B cell (primary cell): ENCODE measurements at regions not wholly inside any gene's neighbourhood (a gene's known extent, or its start where the extent isn't known, plus 50 kb on each side); places are given as distances from the start of the nearest gene placed in this dataset.

Source experiments
- ATAC-seq: fragments of 200-7000 bp; cut with Tn5 transposase; one replicate; pipeline ENCODE4 v1.10.0; 2021; ENCODE audit warnings: low read depth, mild to moderate bottlenecking, moderate number of reproducible peaks, moderate library complexity
- CTCF ChIA-PET: fragments of 350-600 bp; sonication (Branson Sonifier 250); formaldehyde crosslinking; loops from one replicate; lab custom pipeline; 2021; ENCODE audit warnings: antibody characterized with exemption, inconsistent platforms; lab: Charles Lee
- POLR2A ChIA-PET: fragments of 350-600 bp; sonication (Branson Sonifier 250); formaldehyde crosslinking; loops from one replicate; lab custom pipeline; 2021; ENCODE audit warnings: antibody characterized with exemption; lab: Charles Lee
- DNase-seq: peaks from one replicate; pipeline ENCODE4 v3.0.0; 2013
- H2AFZ ChIP-seq: 2 replicates; pipeline ENCODE4 v1.6.1; 2012; ENCODE audit warnings: mild to moderate bottlenecking, low read depth, low read length; ENCODE audit not compliant: insufficient read depth, poor library complexity, severe bottlenecking
- H3K27ac ChIP-seq, 2 donors: 1 replicate in 1 of 2; 2 replicates in 1 of 2; pipeline ENCODE4 v1.5.1; 2012 to 2013; ENCODE audit warnings: low read length in 2 of 2, mild to moderate bottlenecking in 2 of 2, moderate library complexity in 1 of 2
- H3K27me3 ChIP-seq, 4 experiments: fragments of 200-600 bp in 1 of 4; sonication (generic) in 1 of 4; replicated peaks in 1 of 4; 1 replicate in 2 of 4; 2 replicates in 2 of 4; pipeline versions ENCODE4 v1.6.1 to v1.7.0; 2013 to 2016; ENCODE audit warnings: low read length in 3 of 4, mild to moderate bottlenecking in 2 of 4, mixed read lengths in 1 of 4, moderate library complexity in 1 of 4; ENCODE audit not compliant: insufficient read depth in 4 of 4, control insufficient read depth in 3 of 4; ENCODE audit errors: control extremely low read depth in 1 of 4
- H3K36me3 ChIP-seq, 2 experiments: replicated peaks in 1 of 2; 1 replicate in 1 of 2; 2 replicates in 1 of 2; pipeline versions ENCODE4 v1.6.1 to v1.7.1; 2013; ENCODE audit warnings: low read length in 1 of 2; ENCODE audit not compliant: insufficient read depth in 2 of 2, control insufficient read depth in 1 of 2; ENCODE audit errors: control extremely low read depth in 1 of 2, extremely low read depth in 1 of 2
- H3K4me1 ChIP-seq, 2 donors: fragments of 200-600 bp in 1 of 2; sonication (generic) in 1 of 2; 1 replicate in 1 of 2; 2 replicates in 1 of 2; pipeline versions ENCODE4 v1.5.1 to v1.6.1; 2013 to 2017; ENCODE audit warnings: low read length in 2 of 2; ENCODE audit not compliant: control insufficient read depth in 2 of 2, insufficient read depth in 2 of 2
- H3K4me2 ChIP-seq: replicated peaks from 2 replicates; pipeline ENCODE3; 2012; ENCODE audit warnings: mild to moderate bottlenecking, low read depth, low read length; ENCODE audit not compliant: poor library complexity, severe bottlenecking
- H3K4me3 ChIP-seq, 5 experiments: fragments of 200-600 bp in 1 of 5; sonication (generic) in 1 of 5; 1 replicate in 3 of 5; 2 replicates in 2 of 5; pipeline versions ENCODE4 v1.5.1 to v1.7.0; 2011 to 2016; ENCODE audit warnings: low read length in 4 of 5, mild to moderate bottlenecking in 4 of 5, low read depth in 2 of 5, control low read depth in 1 of 5, moderate library complexity in 1 of 5; ENCODE audit not compliant: insufficient read depth in 1 of 5; ENCODE audit errors: control extremely low read depth in 1 of 5, extremely low read depth in 1 of 5
- H3K79me2 ChIP-seq: fragments of 200-600 bp; sonication (generic); one replicate; pipeline ENCODE4 v1.6.0; 2016; ENCODE audit warnings: low read length; ENCODE audit not compliant: control insufficient read depth, insufficient read depth
- H3K9ac ChIP-seq: fragments of 200-600 bp; sonication (generic); 2 replicates; pipeline ENCODE4 v1.6.1; 2017; ENCODE audit warnings: mild to moderate bottlenecking, low read length, moderate library complexity
- H3K9me3 ChIP-seq, 3 donors: one replicate each; pipeline versions ENCODE4 v1.6.1 to v1.7.1; 2013; ENCODE audit warnings: low read length in 2 of 3; ENCODE audit not compliant: control insufficient read depth in 2 of 3, insufficient read depth in 1 of 3; ENCODE audit errors: control extremely low read depth in 1 of 3
- H4K20me1 ChIP-seq: 2 replicates; pipeline ENCODE4 v1.6.0; 2012; ENCODE audit warnings: mild to moderate bottlenecking, low read length; ENCODE audit not compliant: insufficient read depth, control insufficient read depth, poor library complexity, severe bottlenecking
- H3K27ac Mint-ChIP-seq: one replicate; pipeline ENCODE4 v1.8.0; 2021; ENCODE audit warnings: mixed read lengths
- H3K27me3 Mint-ChIP-seq: one replicate; pipeline ENCODE4 v1.8.0; 2021; ENCODE audit warnings: mixed read lengths
- H3K4me1 Mint-ChIP-seq: one replicate; pipeline ENCODE4 v1.8.0; 2021; ENCODE audit warnings: mixed read lengths
- H3K4me3 Mint-ChIP-seq: one replicate; pipeline ENCODE4 v1.8.0; 2021; ENCODE audit warnings: mixed read lengths
- H3K9me3 Mint-ChIP-seq: one replicate; pipeline ENCODE4 v1.8.0; 2022; ENCODE audit warnings: mixed read lengths; ENCODE audit not compliant: insufficient read depth
- CTCF ChIP-seq: fragments of 200-600 bp; IDR thresholded peaks from one replicate; pipeline ENCODE4 v1.8.0; 2022; ENCODE audit warnings: antibody characterized with exemption, mild to moderate bottlenecking
- EZH2 ChIP-seq: IDR thresholded peaks from 2 replicates; pipeline ENCODE4 v1.6.1; 2012; ENCODE audit warnings: borderline replicate concordance, low read depth, mild to moderate bottlenecking, moderate library complexity, low read length; ENCODE audit not compliant: insufficient read depth, poor library complexity, severe bottlenecking
- WGBS: methylation state at CpG from one replicate; pipeline ENCODE4 v1.1.5; 2013; ENCODE audit warnings: missing lambda C conversion rate; ENCODE audit not compliant: insufficient coverage; 5-methylcytosine and 5-hydroxymethylcytosine counted together
- intact Hi-C: fragments of 100-400 bp; cut with micrococcal nuclease; formaldehyde crosslinking; loops from one replicate; pipeline ENCODE4 v1.10.0; 2022

- no peaks in the 10 kb centered on the region for H3K4me1 ChIP-seq
- H3K4me2 ChIP-seq: no peak overlapping the region
- H3K9me3 ChIP-seq: no peaks in the 10 kb centered on the region
- ChIA-PET POLR2A (no interaction called here), CTCF (no interaction called here)
- no peak overlapping the region for H3K9ac ChIP-seq
- intact Hi-C loops: no loop called here
- no peaks in the 10 kb centered on the region for H3K79me2 ChIP-seq
- Mint-ChIP-seq H3K9me3 (no peaks in the 10 kb centered on the region), H3K4me1 (no peaks in the 10 kb centered on the region), H3K27me3 (peaks cover 19% of the 10 kb centered on the region), H3K27ac (no peak overlapping the region), H3K4me3 (no peak overlapping the region)
- ATAC-seq (no peak), DNase-seq (no peak)
- H2AFZ ChIP-seq: no peak overlapping the region
- TF ChIP-seq EZH2 (no peak), CTCF (no peak)
- H3K27me3 ChIP-seq: no peaks in the 10 kb centered on the region
- no peaks in the 10 kb centered on the region for H4K20me1 ChIP-seq
- no peaks in the 10 kb centered on the region for H3K36me3 ChIP-seq
- no peak overlapping the region for H3K27ac ChIP-seq
- H3K4me3 ChIP-seq: no peak overlapping the region
Observed at GRCh38 chr4:145285928-145286327, 105.5 kb upstream of the OTUD4 start.

GRCh38 chr4:145283909-145284308 is 103.5 kb upstream of the OTUD4 start:
- H3K4me1 Mint-ChIP-seq: no peaks in the 10 kb centered on the region
- H3K27me3 Mint-ChIP-seq: peaks cover 19% of the 10 kb centered on the region
- ChIA-PET CTCF (interaction anchor here (0.7 kb wide), 1 partner anchor 50 kb away, joined by 6 read pairs; no protein-coding TSS in a partner anchor), POLR2A (no interaction called here)
- WGBS: 100% methylated on average over 2 of the region's 2 CpGs
- Histone ChIP-seq H3K36me3 (no peaks in the 10 kb centered on the region), H2AFZ (no peak overlapping the region), H3K27ac (no peak overlapping the region), H3K9ac (no peak overlapping the region), H4K20me1 (no peaks in the 10 kb centered on the region), H3K4me2 (no peak overlapping the region), H3K9me3 (no peaks in the 10 kb centered on the region), H3K4me1 (no peaks in the 10 kb centered on the region), H3K4me3 (no peak overlapping the region), H3K27me3 (no peaks in the 10 kb centered on the region), H3K79me2 (no peaks in the 10 kb centered on the region)
- H3K4me3 Mint-ChIP-seq: no peak overlapping the region
- TF ChIP-seq CTCF (no peak), EZH2 (no peak)
- H3K9me3 Mint-ChIP-seq: no peaks in the 10 kb centered on the region
- no peak overlapping the region for H3K27ac Mint-ChIP-seq
- ATAC-seq: no peak
- intact Hi-C loops: no loop called here
- no peak for DNase-seq
